GM10266 (cell line): ENCODE measurements at regions not wholly inside any gene's neighbourhood (a gene's known extent, or its start where the extent isn't known, plus 50 kb on each side); places are given as distances from the start of the nearest gene placed in this dataset.

Experiments used
- DNase-seq: peaks from one replicate; pipeline ENCODE4 v3.0.0; 2012; ENCODE audit errors: extremely low spot score
- CTCF ChIP-seq: IDR thresholded peaks from 2 replicates; pipeline ENCODE4 v1.5.1; 2012; ENCODE audit warnings: mild to moderate bottlenecking, low read depth; ENCODE audit not compliant: control insufficient read depth, insufficient read depth; ENCODE audit errors: missing control alignments

DNA sequence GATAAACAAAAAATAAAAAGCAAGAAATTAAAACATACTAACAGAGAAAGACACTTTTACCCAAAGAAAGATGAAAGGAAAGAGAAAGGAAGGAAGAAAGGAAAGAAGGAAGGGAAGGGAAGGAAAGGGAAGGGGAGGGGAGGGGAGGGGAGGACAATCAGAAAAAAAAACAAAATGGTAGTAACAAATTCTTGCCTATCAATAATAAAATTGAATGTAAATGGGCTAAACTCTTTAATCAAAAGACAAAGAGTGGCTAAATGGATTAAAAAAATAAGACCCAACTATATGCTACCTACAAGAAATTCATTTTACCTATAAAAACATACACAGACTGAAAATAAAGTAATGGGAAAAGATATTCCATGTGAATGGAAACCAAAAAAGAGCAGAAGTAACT lies 372.9 kb upstream of the NFIA start:
- no peak for DNase-seq
- TF ChIP-seq CTCF, result no peak

GRCh38 chr1:60705026-60705425 lies 377.3 kb upstream of the NFIA start:
- no peak for DNase-seq

GRCh38 chr1:60703155-60703554 lies 379.2 kb upstream of the NFIA start:
- no peak for DNase-seq
- TF ChIP-seq CTCF, result no peak

More at GRCh38 chr1:60705026-60705425, 377.3 kb upstream of the NFIA start:
- TF ChIP-seq CTCF, result no peak

DNA sequence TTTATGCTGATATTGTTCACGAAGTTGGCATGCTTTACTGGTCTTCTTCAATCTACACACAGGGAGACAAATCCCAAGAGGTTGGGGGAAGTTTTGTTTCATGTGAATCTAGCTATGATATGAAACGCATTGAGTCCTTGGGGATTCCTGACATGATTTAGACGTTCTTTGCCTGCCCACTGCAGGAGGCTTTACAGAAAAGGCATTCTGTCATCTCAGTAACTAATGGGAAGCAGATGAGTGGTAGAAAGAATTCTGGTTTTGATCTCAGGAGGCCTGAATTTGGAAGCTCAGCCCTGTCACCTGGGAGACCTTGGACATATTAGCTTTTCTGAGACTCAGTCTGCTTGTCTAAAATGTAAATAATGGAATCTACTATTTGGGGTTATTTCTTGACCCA lies 383.0 kb upstream of the NFIA start:
- no peak for TF ChIP-seq CTCF
- no peak for DNase-seq

DNA sequence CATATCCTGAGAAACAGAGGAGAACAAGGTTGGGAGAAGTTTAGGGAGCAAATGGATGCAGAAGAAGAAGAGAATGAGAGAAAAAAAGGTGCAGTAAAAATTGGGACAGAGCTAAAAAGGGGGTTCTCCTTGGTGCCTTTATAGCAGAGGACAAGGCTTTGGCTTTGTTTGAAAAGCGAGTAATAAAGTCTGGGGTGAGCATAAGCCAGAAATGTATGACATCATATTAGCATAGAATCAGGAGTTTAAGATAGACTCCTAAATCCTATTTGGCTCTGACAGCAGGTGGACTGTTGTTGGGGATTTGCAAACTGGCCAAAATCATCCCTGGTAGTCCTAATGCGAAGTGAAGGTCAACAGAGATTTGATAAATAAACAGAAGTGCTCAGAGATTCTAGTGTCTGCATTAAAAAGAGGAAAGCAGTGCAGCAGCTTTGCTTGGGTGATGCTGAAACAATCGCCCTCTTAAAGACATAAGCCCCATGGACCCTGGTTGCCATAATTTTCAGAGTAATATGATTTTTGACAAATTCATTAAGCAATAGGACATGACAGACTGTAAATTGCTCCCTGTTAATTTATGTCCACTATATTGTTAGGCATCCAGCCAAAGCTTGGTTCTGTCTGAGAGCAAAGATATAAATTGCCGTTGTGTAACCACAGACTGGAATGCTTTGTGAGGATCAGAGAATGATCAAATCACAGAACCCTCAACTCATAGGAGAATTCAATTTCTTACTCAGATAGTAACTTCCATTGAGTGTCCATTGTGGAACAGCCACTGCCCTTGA lies 385.0 kb upstream of the NFIA start:
- DNase-seq, result no peak
- TF ChIP-seq CTCF, result no peak

GRCh38 chr1:60696512-60696911 lies 385.8 kb upstream of the NFIA start:
- DNase-seq, result no peak
- TF ChIP-seq CTCF, result no peak

DNA sequence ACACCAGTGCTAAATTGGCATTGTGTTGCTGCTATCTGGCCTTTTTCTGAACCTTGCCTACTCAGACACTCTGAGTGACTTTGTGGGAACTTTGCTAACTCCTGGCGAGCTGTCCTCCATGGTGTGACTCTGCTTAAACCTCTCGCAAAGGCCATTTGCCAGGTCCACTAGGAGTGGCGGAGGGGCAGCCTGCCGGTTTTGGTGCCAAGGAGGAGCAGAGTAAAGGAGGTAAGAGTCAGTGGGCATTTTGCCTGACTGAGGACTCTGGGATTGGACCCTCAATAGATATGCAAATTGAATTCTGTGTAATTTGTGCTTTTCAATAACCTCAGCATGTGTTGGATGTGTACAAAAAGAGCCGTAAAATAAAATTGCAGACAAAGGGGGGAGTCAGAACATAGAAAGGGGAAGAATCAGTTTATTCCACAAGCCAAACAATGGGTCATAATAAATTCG lies 386.6 kb upstream of the NFIA start:
- no peak for TF ChIP-seq CTCF
- no peak for DNase-seq
